ENCODE measurements at regions not wholly inside any gene's neighbourhood (a gene's known extent, or its start where the extent isn't known, plus 50 kb on each side); places are given as distances from the start of the nearest gene placed in this dataset.

- intact Hi-C loops (cut with micrococcal nuclease): no loop called here
These were observed 246.6 kb upstream of the IRX2 start for GRCh38 chr5:2998106-2998505.

GRCh38 chr5:2997179-2997578 lies 245.7 kb upstream of the IRX2 start:
- intact Hi-C loops (cut with micrococcal nuclease): no loop called here

- intact Hi-C loops (cut with micrococcal nuclease): no loop called here
These were observed 245.2 kb upstream of the IRX2 start for GRCh38 chr5:2996687-2997086.

GRCh38 chr5:2996248-2996647 lies 244.8 kb upstream of the IRX2 start:
- intact Hi-C loops (cut with micrococcal nuclease): no loop called here

GRCh38 chr5:2995667-2996066 lies 244.2 kb upstream of the IRX2 start:
- intact Hi-C loops (cut with micrococcal nuclease): no loop called here

GRCh38 chr5:2995035-2995434 lies 243.6 kb upstream of the IRX2 start:
- intact Hi-C loops (cut with micrococcal nuclease): no loop called here

- intact Hi-C loops (cut with micrococcal nuclease): no loop called here
These were observed 242.3 kb upstream of the IRX2 start for GRCh38 chr5:2993771-2994170.

- intact Hi-C loops (cut with micrococcal nuclease): no loop called here
These were observed 241.8 kb upstream of the IRX2 start for GRCh38 chr5:2993301-2993700.

- intact Hi-C loops (cut with micrococcal nuclease): no loop called here
These were observed 241.3 kb upstream of the IRX2 start for GRCh38 chr5:2992806-2993205.

- intact Hi-C loops (cut with micrococcal nuclease): no loop called here
These were observed 240.4 kb upstream of the IRX2 start for GRCh38 chr5:2991884-2992283.

- intact Hi-C loops (cut with micrococcal nuclease): no loop called here
These were observed 238.0 kb upstream of the IRX2 start for GRCh38 chr5:2989517-2989916.

GRCh38 chr5:2986301-2986700 lies 234.8 kb upstream of the IRX2 start:
- intact Hi-C loops (cut with micrococcal nuclease): no loop called here

GRCh38 chr5:2985718-2986117 lies 234.2 kb upstream of the IRX2 start:
- intact Hi-C loops (cut with micrococcal nuclease): no loop called here

- intact Hi-C loops (cut with micrococcal nuclease): no loop called here
These were observed 232.3 kb upstream of the IRX2 start for GRCh38 chr5:2983583-2984300.

- intact Hi-C loops (cut with micrococcal nuclease): no loop called here
These were observed 230.2 kb upstream of the IRX2 start for GRCh38 chr5:2981652-2982051.

- intact Hi-C loops (cut with micrococcal nuclease): no loop called here
These were observed 229.6 kb upstream of the IRX2 start for GRCh38 chr5:2981035-2981434.

- intact Hi-C loops (cut with micrococcal nuclease): no loop called here
These were observed 208.8 kb upstream of the IRX2 start for GRCh38 chr5:2960294-2960693.

GRCh38 chr5:2958976-2959375 lies 207.5 kb upstream of the IRX2 start:
- intact Hi-C loops (cut with micrococcal nuclease): no loop called here

- intact Hi-C loops (cut with micrococcal nuclease): no loop called here
These were observed 197.4 kb upstream of the IRX2 start for GRCh38 chr5:2948875-2949274.

GRCh38 chr5:2946315-2946714 lies 194.8 kb upstream of the IRX2 start:
- intact Hi-C loops (cut with micrococcal nuclease): no loop called here

- intact Hi-C loops (cut with micrococcal nuclease): no loop called here
These were observed 184.9 kb upstream of the IRX2 start for GRCh38 chr5:2936413-2936812.

GRCh38 chr5:2929779-2930178 lies 178.3 kb upstream of the IRX2 start:
- intact Hi-C loops (cut with micrococcal nuclease): no loop called here

GRCh38 chr5:2921651-2922050 lies 170.2 kb upstream of the IRX2 start:
- intact Hi-C loops (cut with micrococcal nuclease): no loop called here

- intact Hi-C loops (cut with micrococcal nuclease): no loop called here
These were observed 169.7 kb upstream of the IRX2 start for GRCh38 chr5:2921176-2921575.

Data from T-helper 2 cell treated with Interferon-gamma antibody and Interleukin-4, amounts not matched to agents 100 ng/mL and 5 ng/mL, for 36 hours (primary cell).